ENCODE measurements at regions not wholly inside any gene's neighbourhood (a gene's known extent, or its start where the extent isn't known, plus 50 kb on each side); places are given as distances from the start of the nearest gene placed in this dataset.

DNA sequence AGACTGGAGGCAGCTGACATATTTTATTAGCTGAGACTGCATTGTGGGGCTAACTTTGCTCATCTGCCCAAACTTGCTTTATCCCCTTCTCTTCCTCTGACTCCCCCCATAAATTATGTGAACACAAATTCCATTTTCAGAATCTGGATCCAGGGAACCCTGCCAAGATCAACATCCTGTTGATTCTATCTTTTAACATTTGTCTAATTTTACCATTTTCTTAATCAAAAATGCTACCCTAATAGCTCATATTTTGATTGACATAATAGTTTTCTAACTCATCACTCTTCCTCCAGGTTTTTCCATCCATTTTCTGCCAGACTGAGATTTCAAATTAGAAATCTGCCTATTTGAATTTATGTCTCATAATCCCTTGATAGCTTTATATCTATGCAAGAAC lies 184.7 kb upstream of the PRSS16 start:
- TF ChIP-seq SUZ12 (IDR thresholded peaks at IDR 0.05; ENCODE audit: low read depth, low read length), result no peak
- TF ChIP-seq ZFP37 (CRISPR knock-in tag; IDR thresholded peaks at IDR 0.05; ENCODE audit: borderline replicate concordance), result no peak
- no peak for TF ChIP-seq POLR2A (IDR thresholded peaks at IDR 0.05; ENCODE audit: insufficient read depth in 1 of 2, low read depth in 2 of 2, low read length in 2 of 2)
- TF ChIP-seq POGK (CRISPR knock-in tag; conservative IDR thresholded peaks at IDR 0.05), result no peak
- TF ChIP-seq TMF1 (CRISPR knock-in tag; IDR thresholded peaks at IDR 0.05; ENCODE audit: low read depth), result no peak
- TF ChIP-seq, protein P1, sequence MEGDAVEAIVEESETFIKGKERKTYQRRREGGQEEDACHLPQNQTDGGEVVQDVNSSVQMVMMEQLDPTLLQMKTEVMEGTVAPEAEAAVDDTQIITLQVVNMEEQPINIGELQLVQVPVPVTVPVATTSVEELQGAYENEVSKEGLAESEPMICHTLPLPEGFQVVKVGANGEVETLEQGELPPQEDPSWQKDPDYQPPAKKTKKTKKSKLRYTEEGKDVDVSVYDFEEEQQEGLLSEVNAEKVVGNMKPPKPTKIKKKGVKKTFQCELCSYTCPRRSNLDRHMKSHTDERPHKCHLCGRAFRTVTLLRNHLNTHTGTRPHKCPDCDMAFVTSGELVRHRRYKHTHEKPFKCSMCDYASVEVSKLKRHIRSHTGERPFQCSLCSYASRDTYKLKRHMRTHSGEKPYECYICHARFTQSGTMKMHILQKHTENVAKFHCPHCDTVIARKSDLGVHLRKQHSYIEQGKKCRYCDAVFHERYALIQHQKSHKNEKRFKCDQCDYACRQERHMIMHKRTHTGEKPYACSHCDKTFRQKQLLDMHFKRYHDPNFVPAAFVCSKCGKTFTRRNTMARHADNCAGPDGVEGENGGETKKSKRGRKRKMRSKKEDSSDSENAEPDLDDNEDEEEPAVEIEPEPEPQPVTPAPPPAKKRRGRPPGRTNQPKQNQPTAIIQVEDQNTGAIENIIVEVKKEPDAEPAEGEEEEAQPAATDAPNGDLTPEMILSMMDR (CRISPR knock-in tag; IDR thresholded peaks at IDR 0.05), result no peak
- no peak for TF ChIP-seq GATAD2A (CRISPR knock-in tag; IDR thresholded peaks at IDR 0.05)
- no peak for TF ChIP-seq ZNF557 (CRISPR knock-in tag; IDR thresholded peaks at IDR 0.05)
- no peak for TF ChIP-seq ETV6 (CRISPR knock-in tag; conservative IDR thresholded peaks at IDR 0.05)
- TF ChIP-seq ATF2 (CRISPR knock-in tag; IDR thresholded peaks at IDR 0.05), result no peak
- TF ChIP-seq, protein P2, sequence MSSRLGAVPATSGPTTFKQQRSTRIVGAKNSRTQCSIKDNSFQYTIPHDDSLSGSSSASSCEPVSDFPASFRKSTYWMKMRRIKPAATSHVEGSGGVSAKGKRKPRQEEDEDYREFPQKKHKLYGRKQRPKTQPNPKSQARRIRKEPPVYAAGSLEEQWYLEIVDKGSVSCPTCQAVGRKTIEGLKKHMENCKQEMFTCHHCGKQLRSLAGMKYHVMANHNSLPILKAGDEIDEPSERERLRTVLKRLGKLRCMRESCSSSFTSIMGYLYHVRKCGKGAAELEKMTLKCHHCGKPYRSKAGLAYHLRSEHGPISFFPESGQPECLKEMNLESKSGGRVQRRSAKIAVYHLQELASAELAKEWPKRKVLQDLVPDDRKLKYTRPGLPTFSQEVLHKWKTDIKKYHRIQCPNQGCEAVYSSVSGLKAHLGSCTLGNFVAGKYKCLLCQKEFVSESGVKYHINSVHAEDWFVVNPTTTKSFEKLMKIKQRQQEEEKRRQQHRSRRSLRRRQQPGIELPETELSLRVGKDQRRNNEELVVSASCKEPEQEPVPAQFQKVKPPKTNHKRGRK (CRISPR knock-in tag; IDR thresholded peaks at IDR 0.05), result no peak
- no peak for TF ChIP-seq ZBTB1 (CRISPR knock-in tag; IDR thresholded peaks at IDR 0.05; ENCODE audit: borderline replicate concordance)

All from HepG2 (cell line).